Liver (tissue), 8 donors: ENCODE measurements at regions not wholly inside any gene's neighbourhood (a gene's known extent, or its start where the extent isn't known, plus 50 kb on each side); places are given as distances from the start of the nearest gene placed in this dataset.

Experiments used
- DNase-seq: peaks from one replicate; pipeline ENCODE4 v3.0.0-alpha.2; 2017; ENCODE audit warnings: low spot score
- H3K27ac ChIP-seq, 2 donors: one replicate each; pipeline ENCODE4 v1.7.0; 2013; ENCODE audit warnings: inconsistent platforms in 2 of 2, low read length in 2 of 2, control low read depth in 1 of 2, low read depth in 1 of 2, mild to moderate bottlenecking in 1 of 2
- H3K27me3 ChIP-seq, 4 donors: one replicate each; pipeline versions ENCODE4 v1.6.1 to v1.7.0; 2013; ENCODE audit warnings: low read length in 3 of 4, inconsistent platforms in 1 of 4, mild to moderate bottlenecking in 1 of 4, moderate library complexity in 1 of 4; ENCODE audit not compliant: control insufficient read depth in 4 of 4, insufficient read depth in 4 of 4
- H3K36me3 ChIP-seq, 4 donors: one replicate each; pipeline versions ENCODE4 v1.6.1 to v1.7.0; 2013; ENCODE audit warnings: low read length in 3 of 4, mild to moderate bottlenecking in 3 of 4, low read depth in 1 of 4, moderate library complexity in 1 of 4; ENCODE audit not compliant: control insufficient read depth in 4 of 4, insufficient read depth in 3 of 4
- H3K4me1 ChIP-seq, 4 donors: one replicate each; pipeline versions ENCODE4 v1.6.1 to v1.7.0; 2013; ENCODE audit warnings: low read length in 3 of 4, mild to moderate bottlenecking in 3 of 4, moderate library complexity in 1 of 4; ENCODE audit not compliant: control insufficient read depth in 4 of 4, insufficient read depth in 4 of 4
- H3K4me3 ChIP-seq, 3 donors: one replicate each; pipeline versions ENCODE4 v1.6.1 to v1.7.0; 2013; ENCODE audit warnings: low read length in 3 of 3, control low read depth in 1 of 3, low read depth in 1 of 3, mild to moderate bottlenecking in 1 of 3
- H3K9ac ChIP-seq, 2 donors: one replicate each; pipeline ENCODE4 v1.7.0; 2013; ENCODE audit warnings: low read length in 2 of 2, mild to moderate bottlenecking in 2 of 2, moderate library complexity in 2 of 2, control low read depth in 1 of 2, low read depth in 1 of 2
- H3K9me3 ChIP-seq, 4 donors: one replicate each; pipeline versions ENCODE4 v1.6.1 to v1.7.0; 2013; ENCODE audit warnings: low read length in 3 of 4; ENCODE audit not compliant: control insufficient read depth in 4 of 4
- CTCF ChIP-seq: fragments of 150-350 bp; IDR thresholded peaks from 2 replicates; pipeline ENCODE4 v1.5.1; 2017; ENCODE audit warnings: improper control_type of control experiment, low read depth, low read length; ENCODE audit not compliant: missing input control
- EGR1 ChIP-seq, 2 donors: IDR thresholded peaks; 2 replicates each; pipeline ENCODE4 v1.6.1; 2016 to 2018; ENCODE audit warnings: antibody characterized with exemption in 2 of 2, low read depth in 2 of 2
- FOXA1 ChIP-seq: IDR thresholded peaks from 2 replicates; pipeline ENCODE4 v1.6.1; 2016; ENCODE audit warnings: antibody characterized with exemption
- GABPA ChIP-seq, 2 donors: IDR thresholded peaks in 1 of 2; conservative IDR thresholded peaks in 1 of 2; 2 replicates each; pipeline ENCODE4 v1.6.1; 2016; ENCODE audit warnings: antibody characterized with exemption in 2 of 2, mild to moderate bottlenecking in 1 of 2, moderate library complexity in 1 of 2
- HNF4G ChIP-seq: IDR thresholded peaks from 2 replicates; pipeline ENCODE4 v1.6.1; 2016; ENCODE audit warnings: antibody characterized with exemption
- NR2F2 ChIP-seq: IDR thresholded peaks from 2 replicates; pipeline ENCODE4 v1.6.1; 2016; ENCODE audit warnings: antibody characterized with exemption
- RAD21 ChIP-seq, 2 donors: IDR thresholded peaks; 2 replicates each; pipeline ENCODE4 v1.6.1; 2016; ENCODE audit warnings: antibody characterized with exemption in 2 of 2, mild to moderate bottlenecking in 2 of 2
- REST ChIP-seq: IDR thresholded peaks from 2 replicates; pipeline ENCODE4 v1.6.1; 2016; ENCODE audit warnings: antibody characterized with exemption, mild to moderate bottlenecking
- RXRA ChIP-seq, 2 donors: IDR thresholded peaks; 2 replicates each; pipeline ENCODE4 v1.6.1; 2017 to 2018; ENCODE audit warnings: antibody characterized with exemption in 2 of 2, mild to moderate bottlenecking in 1 of 2
- SP1 ChIP-seq: IDR thresholded peaks from 2 replicates; pipeline ENCODE4 v1.6.1; 2018; ENCODE audit warnings: antibody characterized with exemption, mild to moderate bottlenecking
- TAF1 ChIP-seq: conservative IDR thresholded peaks from 2 replicates; pipeline ENCODE4 v1.6.1; 2016; ENCODE audit warnings: antibody characterized with exemption, mild to moderate bottlenecking
- YY1 ChIP-seq: IDR thresholded peaks from 2 replicates; pipeline ENCODE4 v1.6.1; 2016; ENCODE audit warnings: antibody characterized with exemption, mild to moderate bottlenecking
- ZBTB33 ChIP-seq: IDR thresholded peaks from 2 replicates; pipeline ENCODE4 v1.6.1; 2016; ENCODE audit warnings: antibody characterized with exemption
- WGBS: extraction: QIAGEN DNeasy Blood & Tissue Kit; methylation state at CpG from one replicate; pipeline ENCODE4 v1.1.7; 2013; 5-methylcytosine and 5-hydroxymethylcytosine counted together
- TF ChIP-seq, protein P1 (sequence below): IDR thresholded peaks from 2 replicates; pipeline ENCODE4 v1.6.1; 2016; ENCODE audit warnings: antibody characterized with exemption
- TF ChIP-seq, protein P2 (sequence below): IDR thresholded peaks from 2 replicates; pipeline ENCODE4 v1.6.1; 2016; ENCODE audit warnings: antibody characterized with exemption
- donor health status: healthy.
- donor health status: healthy.
- donor health status: healthy.
- donor health status: healthy.
- donor health status: healthy.

DNA sequence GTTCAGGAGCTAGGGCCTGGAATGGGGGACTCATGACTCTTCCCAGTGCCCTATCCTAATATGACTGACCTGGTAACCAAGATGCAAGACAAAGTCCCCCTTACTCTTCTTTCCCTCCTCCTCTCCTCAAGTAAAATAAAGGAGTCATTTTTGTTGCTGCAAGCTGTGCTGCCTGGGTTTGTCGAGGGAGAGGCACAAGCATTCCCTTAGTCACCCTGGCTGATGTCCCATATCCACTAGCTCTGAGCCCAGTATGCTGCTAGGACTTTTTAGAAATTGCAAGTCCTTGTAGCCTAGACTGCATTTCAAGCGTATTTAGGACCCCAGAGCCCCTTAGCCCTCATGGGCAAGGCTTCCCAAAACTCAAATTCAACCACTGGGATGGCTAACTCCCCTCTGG lies 338.5 kb upstream of the SETBP1 start (continued):
- TF ChIP-seq CTCF (no peak), RXRA (IDR thresholded peaks at IDR 0.05) (no peak), YY1 (no peak), RAD21 (IDR thresholded peaks at IDR 0.05) (no peak), GABPA (IDR thresholded peaks at IDR 0.05 in 1 of 2, conservative IDR thresholded peaks at IDR 0.05 in 1 of 2) (no peak), EGR1 (IDR thresholded peaks at IDR 0.05; ENCODE audit: low read depth in 2 of 2) (no peak), SP1 (no peak), FOXA1 (no peak)
- TF ChIP-seq, protein P1, sequence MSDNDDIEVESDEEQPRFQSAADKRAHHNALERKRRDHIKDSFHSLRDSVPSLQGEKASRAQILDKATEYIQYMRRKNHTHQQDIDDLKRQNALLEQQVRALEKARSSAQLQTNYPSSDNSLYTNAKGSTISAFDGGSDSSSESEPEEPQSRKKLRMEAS: no peak

- Histone ChIP-seq H3K9ac (no peak overlapping the region), H3K9me3 (peaks cover 0 to 9% (median 0%) of the 10 kb centered on the region in 4 donors), H3K4me1 (no peaks in the 10 kb centered on the region), H3K36me3 (no peaks in the 10 kb centered on the region), H3K27me3 (no peaks in the 10 kb centered on the region), H3K27ac (no peak overlapping the region), H3K4me3 (no peak overlapping the region)
- TF ChIP-seq, protein P2, sequence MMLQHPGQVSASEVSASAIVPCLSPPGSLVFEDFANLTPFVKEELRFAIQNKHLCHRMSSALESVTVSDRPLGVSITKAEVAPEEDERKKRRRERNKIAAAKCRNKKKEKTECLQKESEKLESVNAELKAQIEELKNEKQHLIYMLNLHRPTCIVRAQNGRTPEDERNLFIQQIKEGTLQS: no peak
- no peak for TF ChIP-seq RXRA (IDR thresholded peaks at IDR 0.05)
- no peak for TF ChIP-seq GABPA (IDR thresholded peaks at IDR 0.05 in 1 of 2, conservative IDR thresholded peaks at IDR 0.05 in 1 of 2)
- TF ChIP-seq, protein P1: no peak
- no peak for TF ChIP-seq NR2F2
- TF ChIP-seq HNF4G: no peak
- no peak for TF ChIP-seq FOXA1
- TF ChIP-seq REST: no peak
- no peak for TF ChIP-seq EGR1 (IDR thresholded peaks at IDR 0.05; ENCODE audit: low read depth in 2 of 2)
- TF ChIP-seq TAF1: no peak
- TF ChIP-seq ZBTB33: no peak
- 78% methylated on average over 2 of the region's 2 CpGs for WGBS
- no peak for DNase-seq
Observed at GRCh38 chr18:44342946-44343345, 337.7 kb upstream of the SETBP1 start.
